IMR-90 (cell line): ENCODE measurements at regions not wholly inside any gene's neighbourhood (a gene's known extent, or its start where the extent isn't known, plus 50 kb on each side); places are given as distances from the start of the nearest gene placed in this dataset.

ENCODE experiments used
- BHLHE40 ChIP-seq: fragments of 150-350 bp; IDR thresholded peaks from 2 replicates; pipeline ENCODE4 v1.6.1; 2016; ENCODE audit warnings: mild to moderate bottlenecking, low read depth, low read length
- POLR2A ChIP-seq: IDR thresholded peaks from 2 replicates; pipeline ENCODE4 v1.6.1; 2012; ENCODE audit warnings: mild to moderate bottlenecking, low read depth, low read length
- RAD21 ChIP-seq: IDR thresholded peaks from 2 replicates; pipeline ENCODE4 v1.6.1; 2012; ENCODE audit warnings: low read length, improper control_type of control experiment
- TF ChIP-seq, protein P1 (sequence below): conservative IDR thresholded peaks from 2 replicates; pipeline ENCODE4 v1.5.1; 2012; ENCODE audit warnings: mild to moderate bottlenecking, low read depth, low read length, improper control_type of control experiment

DNA sequence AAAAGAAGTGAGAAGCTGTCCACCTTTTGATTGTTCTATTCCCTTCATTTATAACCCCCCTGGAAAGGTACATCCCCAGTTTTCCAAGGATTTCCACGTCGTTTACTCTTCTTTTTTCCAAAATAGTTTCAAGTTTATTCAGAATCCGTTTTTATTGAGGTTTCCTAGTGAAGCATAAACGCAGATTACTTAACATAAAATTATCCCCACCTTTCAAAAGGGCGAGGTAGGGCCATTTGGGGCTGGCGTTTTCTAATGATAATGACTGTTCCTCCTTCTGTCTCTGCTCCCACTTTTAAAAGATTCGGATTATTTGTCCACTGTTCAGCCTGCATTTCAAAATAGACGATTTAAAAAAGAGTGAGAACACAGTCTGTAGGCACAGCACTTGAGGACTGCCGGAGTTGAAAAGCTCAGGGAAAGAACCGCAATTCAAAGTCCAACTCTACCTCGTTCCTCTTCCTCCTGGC lies 165.2 kb upstream of the PPP1R3A start:
- TF ChIP-seq, protein P1, sequence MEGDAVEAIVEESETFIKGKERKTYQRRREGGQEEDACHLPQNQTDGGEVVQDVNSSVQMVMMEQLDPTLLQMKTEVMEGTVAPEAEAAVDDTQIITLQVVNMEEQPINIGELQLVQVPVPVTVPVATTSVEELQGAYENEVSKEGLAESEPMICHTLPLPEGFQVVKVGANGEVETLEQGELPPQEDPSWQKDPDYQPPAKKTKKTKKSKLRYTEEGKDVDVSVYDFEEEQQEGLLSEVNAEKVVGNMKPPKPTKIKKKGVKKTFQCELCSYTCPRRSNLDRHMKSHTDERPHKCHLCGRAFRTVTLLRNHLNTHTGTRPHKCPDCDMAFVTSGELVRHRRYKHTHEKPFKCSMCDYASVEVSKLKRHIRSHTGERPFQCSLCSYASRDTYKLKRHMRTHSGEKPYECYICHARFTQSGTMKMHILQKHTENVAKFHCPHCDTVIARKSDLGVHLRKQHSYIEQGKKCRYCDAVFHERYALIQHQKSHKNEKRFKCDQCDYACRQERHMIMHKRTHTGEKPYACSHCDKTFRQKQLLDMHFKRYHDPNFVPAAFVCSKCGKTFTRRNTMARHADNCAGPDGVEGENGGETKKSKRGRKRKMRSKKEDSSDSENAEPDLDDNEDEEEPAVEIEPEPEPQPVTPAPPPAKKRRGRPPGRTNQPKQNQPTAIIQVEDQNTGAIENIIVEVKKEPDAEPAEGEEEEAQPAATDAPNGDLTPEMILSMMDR, result no peak
- TF ChIP-seq BHLHE40 (no peak), POLR2A (no peak), RAD21 (no peak)
